Neutrophil (primary cell): ENCODE measurements at regions not wholly inside any gene's neighbourhood (a gene's known extent, or its start where the extent isn't known, plus 50 kb on each side); places are given as distances from the start of the nearest gene placed in this dataset.
A peak's percentile ranks its signal among the peaks of the same experiment; 100 is the strongest.

ENCODE experiments used
- H3K27ac ChIP-seq: fragments of 200-600 bp; sonication (generic); 2 replicates; pipeline ENCODE4 v1.5.1; 2016; ENCODE audit warnings: mild to moderate bottlenecking, moderate library complexity
- H3K27me3 ChIP-seq: fragments of 200-600 bp; sonication (generic); 2 replicates; pipeline ENCODE4 v1.6.0; 2016; ENCODE audit warnings: mild to moderate bottlenecking
- H3K36me3 ChIP-seq: fragments of 200-600 bp; sonication (generic); 2 replicates; pipeline ENCODE4 v1.5.1; 2017
- H3K4me1 ChIP-seq, 2 experiments: fragments of 200-600 bp in 1 of 2; sonication (generic) in 1 of 2; 1 replicate in 1 of 2; 2 replicates in 1 of 2; pipeline versions ENCODE4 v1.5.1 to v1.6.1; 2013 to 2016; ENCODE audit warnings: low read depth in 1 of 2, low read length in 1 of 2, mild to moderate bottlenecking in 1 of 2, moderate library complexity in 1 of 2; ENCODE audit not compliant: control insufficient read depth in 1 of 2, insufficient read depth in 1 of 2
- H3K4me3 ChIP-seq, 2 experiments: fragments of 200-600 bp in 1 of 2; sonication (generic) in 1 of 2; 1 replicate in 1 of 2; 2 replicates in 1 of 2; pipeline ENCODE4 v1.5.1; 2013 to 2016; ENCODE audit warnings: low read depth in 1 of 2, low read length in 1 of 2, mild to moderate bottlenecking in 1 of 2, moderate library complexity in 1 of 2
- H3K9me3 ChIP-seq: fragments of 200-600 bp; sonication (generic); 2 replicates; pipeline ENCODE4 v1.5.1; 2016
- CTCF ChIP-seq: fragments of 200-600 bp; sonication (generic); IDR thresholded peaks from 2 replicates; pipeline ENCODE4 v1.5.1; 2016; ENCODE audit warnings: antibody characterized with exemption

DNA sequence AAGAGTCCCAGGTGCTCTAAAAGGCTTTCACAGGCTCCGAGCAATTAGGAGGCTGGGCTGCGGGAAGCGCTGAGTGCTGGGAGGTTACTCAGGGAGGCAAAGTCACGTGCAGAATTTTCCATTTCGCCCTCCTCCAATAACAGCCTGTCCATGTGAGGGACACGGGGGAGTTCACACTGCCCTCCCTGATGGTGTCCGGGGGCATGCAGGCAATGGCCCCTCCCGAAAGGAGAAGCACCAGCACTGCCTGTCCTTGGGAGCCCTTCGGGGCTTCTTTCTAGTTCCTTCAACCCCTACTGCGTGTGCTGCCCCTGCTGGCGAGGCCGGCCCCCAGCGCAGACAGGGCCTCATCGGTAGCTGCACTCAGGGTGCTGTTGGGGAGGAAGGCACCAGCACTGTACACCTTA lies 63.1 kb upstream of the HPCAL1 start:
- no peak for TF ChIP-seq CTCF
- Histone ChIP-seq H3K36me3 (no peaks in the 10 kb centered on the region), H3K4me1 (peaks cover 15% of the 10 kb centered on the region in 2 experiments), H3K4me3 (no peak overlapping the region), H3K9me3 (no peaks in the 10 kb centered on the region), H3K27me3 (peaks cover 14% of the 10 kb centered on the region), H3K27ac (no peak overlapping the region)

DNA sequence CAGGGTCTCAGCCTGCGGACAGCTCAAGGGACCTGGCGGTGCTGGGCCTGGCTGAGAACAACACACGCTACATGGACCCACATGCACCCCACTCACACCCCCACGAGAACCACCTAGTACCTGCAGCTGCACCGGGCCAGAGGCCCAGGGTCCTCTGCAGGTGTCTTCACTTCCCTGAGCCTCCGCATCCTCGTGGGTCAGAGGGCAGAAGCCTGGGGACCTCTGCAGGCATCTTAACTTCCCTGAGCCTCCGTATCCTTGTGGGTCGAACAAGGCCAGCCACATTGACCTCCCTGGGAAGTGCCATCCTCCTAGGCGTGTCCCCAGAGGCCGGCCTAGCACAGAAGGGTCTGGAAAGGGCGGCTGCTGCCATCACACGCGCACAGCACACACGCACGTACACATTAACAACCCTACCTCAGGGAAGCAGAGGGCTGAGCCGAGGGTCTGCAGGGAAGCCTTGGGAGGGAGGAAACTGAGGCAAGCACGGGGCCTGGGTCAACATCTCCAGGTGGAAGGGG lies 62.5 kb upstream of the HPCAL1 start:
- no peak for TF ChIP-seq CTCF
- H3K36me3 ChIP-seq = no peaks in the 10 kb centered on the region
- H3K4me1 ChIP-seq = peaks cover 15% of the 10 kb centered on the region in 2 experiments
- H3K27ac ChIP-seq = no peak overlapping the region
- H3K4me3 ChIP-seq = no peak overlapping the region
- H3K9me3 ChIP-seq = no peaks in the 10 kb centered on the region
- peaks cover 14% of the 10 kb centered on the region for H3K27me3 ChIP-seq

DNA sequence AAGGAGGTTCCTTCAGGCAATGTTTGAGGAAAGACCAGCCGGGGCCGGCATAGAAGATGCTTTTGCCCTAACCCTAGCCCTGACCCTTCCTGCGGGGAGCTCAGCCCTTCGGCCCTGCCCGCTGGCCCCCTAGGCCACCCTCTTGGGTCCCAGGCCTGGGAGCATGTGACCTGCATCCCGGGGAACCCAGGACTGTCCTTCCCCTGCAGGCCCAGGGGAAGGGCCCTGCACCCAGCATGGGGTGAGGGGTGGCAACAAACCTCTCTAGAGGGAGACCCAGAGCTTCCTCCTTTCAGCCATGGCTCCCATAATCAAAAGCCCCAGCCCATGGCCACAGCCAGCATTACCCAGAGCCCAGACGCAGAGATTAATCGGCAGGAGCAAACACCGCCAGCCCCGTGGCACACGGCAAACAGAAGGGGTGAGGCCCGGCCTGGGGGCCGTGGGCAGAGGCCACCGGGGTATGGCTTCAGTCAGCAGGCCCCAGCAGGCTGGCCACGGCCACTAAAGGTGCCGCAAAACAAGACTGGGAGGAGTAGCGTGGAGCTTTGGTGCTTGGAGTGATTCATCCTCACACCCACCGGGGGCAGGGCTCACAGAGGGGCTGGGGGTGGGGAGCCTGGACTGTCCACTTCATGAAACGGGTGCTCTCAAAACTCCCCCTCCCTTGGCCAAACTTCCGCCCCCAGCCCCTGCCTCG lies 61.6 kb upstream of the HPCAL1 start:
- Histone ChIP-seq H3K4me3 (peak overlapping the region in 1 of 2 experiments; percentile 13), H3K27ac (peak overlapping the region; percentile 63), H3K4me1 (peaks cover 15% of the 10 kb centered on the region in 2 experiments), H3K9me3 (no peaks in the 10 kb centered on the region), H3K27me3 (peaks cover 15% of the 10 kb centered on the region), H3K36me3 (no peaks in the 10 kb centered on the region)
- no peak for TF ChIP-seq CTCF

GRCh38 chr2:10241641-10242430 lies 60.9 kb upstream of the HPCAL1 start:
- H3K27me3 ChIP-seq = peaks cover 16% of the 10 kb centered on the region
- H3K4me1 ChIP-seq = peaks cover 15% of the 10 kb centered on the region in 2 experiments
- peak overlapping the region in 1 of 2 experiments; percentile 13 for H3K4me3 ChIP-seq
- peak overlapping the region; percentile 63 for H3K27ac ChIP-seq
- H3K36me3 ChIP-seq = no peaks in the 10 kb centered on the region
- H3K9me3 ChIP-seq = no peaks in the 10 kb centered on the region
- no peak for TF ChIP-seq CTCF

DNA sequence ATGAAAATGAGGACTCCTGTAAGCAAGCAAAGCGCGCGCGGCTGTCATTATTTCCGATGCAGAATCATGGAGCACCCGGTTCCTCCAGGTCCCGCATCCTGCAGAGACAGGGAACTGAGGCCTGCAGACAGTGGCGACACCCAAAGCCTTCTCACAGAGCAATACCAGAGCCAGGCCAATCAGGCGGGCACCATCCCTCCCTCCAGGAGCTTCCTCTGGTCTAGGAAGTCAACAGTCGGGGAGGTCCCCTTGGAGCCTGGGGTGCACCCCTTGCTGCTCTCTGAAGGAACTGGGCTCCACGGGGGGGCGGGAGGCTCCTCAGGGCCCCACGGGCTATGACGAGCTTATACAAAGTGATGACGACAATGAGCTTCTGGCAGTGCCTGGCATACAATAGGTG lies 60.3 kb upstream of the HPCAL1 start:
- Histone ChIP-seq H3K9me3 (no peaks in the 10 kb centered on the region), H3K4me3 (no peak overlapping the region)
- no peak for TF ChIP-seq CTCF

More for the DNA sequence above, 60.3 kb upstream of the HPCAL1 start:
- Histone ChIP-seq H3K27me3 (peaks cover 18% of the 10 kb centered on the region), H3K27ac (no peak overlapping the region), H3K36me3 (no peaks in the 10 kb centered on the region), H3K4me1 (peaks cover 15% of the 10 kb centered on the region in 2 experiments)
